Midbrain (tissue), 1 donor: ENCODE measurements at regions not wholly inside any gene's neighbourhood (a gene's known extent, or its start where the extent isn't known, plus 50 kb on each side); places are given as distances from the start of the nearest gene placed in this dataset.
A peak's percentile ranks its signal among the peaks of the same experiment; 100 is the strongest.

Source experiments
- DNase-seq: peaks from one replicate; lab custom pipeline; 2025; lab: John Stamatoyannopoulos, UW

GRCh38 chr3:115475178-115476041, 147.9 kb upstream of the GAP43 start:
- DNase-seq: no peak

DNA sequence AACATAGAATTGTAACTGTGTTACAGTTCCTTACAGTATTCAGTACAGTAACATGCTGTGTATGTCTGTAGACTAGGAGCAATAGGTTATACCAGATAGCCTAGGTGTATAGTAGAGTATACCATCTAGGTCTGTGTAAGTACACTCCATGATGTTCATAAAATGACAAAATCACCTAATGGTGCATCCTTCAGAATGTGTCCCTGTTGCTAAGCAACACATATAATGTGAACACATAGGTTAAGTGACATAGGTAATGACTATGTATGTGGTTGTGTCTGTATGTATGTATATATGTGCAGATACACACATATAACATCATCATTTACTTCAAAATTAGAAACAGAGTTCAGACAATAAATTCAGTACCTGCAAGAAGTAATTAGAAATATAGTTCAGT, 146.8 kb upstream of the GAP43 start:
- DNase-seq: no peak

DNA sequence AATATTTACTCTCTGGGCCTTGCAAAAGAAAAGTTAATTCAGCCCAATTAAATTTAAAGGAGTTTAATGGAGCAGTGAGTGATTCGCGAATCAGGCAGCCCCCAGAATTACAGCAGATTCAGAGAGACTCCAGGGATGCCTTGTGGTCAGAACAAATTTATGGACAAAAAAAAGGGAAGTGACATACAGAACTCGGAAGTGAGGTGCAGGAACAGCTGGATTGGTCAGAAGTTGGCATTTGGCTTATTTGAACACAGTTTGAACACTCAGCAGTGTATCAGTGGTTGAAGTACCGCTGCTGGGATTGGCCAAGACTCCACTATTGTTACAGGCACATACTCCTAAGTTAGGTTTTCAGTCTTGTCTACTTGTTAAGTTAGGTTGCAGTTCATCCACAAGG, 145.0 kb upstream of the GAP43 start:
- no peak for DNase-seq

DNA sequence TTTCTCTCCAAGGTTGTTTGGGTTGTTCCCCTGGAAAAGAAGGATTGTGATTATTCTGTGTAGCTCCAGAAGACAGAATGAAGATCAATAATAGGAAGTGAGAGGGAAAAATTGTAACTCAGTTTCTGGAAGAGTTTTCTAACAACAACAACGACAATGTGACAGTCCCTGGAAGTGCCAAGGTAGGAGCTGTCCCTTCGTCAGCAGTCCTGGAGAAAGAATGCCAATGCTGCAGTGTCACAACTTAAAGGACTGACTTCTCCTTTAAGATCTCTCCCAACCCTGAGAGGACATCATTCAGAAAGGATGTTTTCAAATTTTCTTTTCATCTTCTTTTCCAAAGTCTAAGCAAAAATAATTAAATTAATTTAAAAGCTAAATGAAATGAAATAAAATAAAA, 136.4 kb upstream of the GAP43 start:
- no peak for DNase-seq

DNA sequence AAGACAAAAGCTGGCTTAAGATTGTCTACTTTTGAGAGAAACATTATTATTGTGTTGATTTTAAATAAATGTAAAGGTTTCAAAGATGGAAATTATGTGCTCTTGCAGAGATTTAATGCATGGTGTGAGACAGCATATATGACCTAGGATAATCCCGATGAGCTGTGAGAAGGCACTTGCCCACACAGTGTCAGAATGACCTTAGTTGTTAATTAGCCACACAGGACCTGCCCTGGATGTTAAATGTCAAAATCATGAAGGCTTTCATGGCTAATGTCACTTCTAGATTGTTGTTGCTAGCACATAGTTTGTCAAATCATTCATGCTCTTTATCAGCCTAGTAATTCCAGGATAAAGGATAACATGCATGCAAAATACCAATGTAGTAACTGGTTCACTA, 135.3 kb upstream of the GAP43 start:
- no peak for DNase-seq

DNA sequence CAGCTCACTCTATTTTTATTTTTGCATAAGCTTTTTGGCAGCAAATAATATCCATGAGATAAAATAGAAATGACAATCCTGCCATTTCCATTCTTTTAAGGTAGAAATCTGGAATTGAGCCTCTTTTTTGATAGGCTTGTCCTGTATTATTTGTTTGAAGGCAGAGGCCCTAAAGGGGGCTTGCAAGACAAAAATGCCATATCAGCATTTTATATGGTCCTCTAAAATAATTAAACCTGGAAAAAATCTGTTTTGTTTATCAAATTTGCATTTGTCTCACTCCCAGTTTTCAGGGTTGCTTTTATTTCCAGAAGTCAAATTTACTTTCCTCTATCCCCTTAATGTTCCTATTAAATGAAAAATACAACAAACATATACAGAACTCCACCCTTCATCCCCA, 134.9 kb upstream of the GAP43 start:
- no peak for DNase-seq

DNA sequence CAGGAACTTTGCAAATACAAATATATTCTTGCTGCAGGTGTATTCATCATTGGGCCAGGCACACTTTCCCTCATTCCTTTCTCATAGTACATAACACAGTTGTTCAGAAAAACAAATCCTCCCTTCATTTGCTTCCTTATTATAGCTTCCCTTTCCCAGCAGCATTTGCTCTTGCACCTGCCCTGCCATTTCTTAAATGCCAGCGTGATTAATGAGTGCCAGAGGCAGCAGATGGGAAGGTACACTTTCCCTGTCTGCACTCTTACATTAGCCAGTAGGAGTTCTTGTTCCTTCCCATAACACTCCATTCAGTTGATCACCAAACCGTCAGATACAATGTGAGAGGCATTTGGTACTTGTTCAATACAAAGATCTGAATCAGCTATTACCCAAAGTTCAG, 128.5 kb upstream of the GAP43 start:
- no peak for DNase-seq

DNA sequence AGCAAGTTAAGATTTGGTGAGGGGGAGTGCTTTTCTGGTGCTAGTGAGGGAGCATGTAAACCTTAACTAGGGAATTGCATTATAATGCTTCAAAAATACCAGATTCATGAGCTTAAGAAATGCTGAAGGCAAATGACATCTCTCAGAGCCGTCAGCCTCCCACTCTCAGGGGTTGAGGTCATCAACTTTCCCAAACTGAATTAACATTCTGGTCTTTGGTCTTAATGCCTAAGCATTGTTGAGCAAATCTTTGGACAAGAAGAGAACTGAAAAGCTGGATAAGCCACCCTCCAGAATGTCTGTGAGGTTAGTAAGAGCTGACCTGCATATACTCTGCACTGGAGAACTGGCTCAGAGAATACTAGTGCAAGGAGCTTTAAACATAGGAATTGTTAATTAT, 124.9 kb upstream of the GAP43 start:
- no peak for DNase-seq

DNA sequence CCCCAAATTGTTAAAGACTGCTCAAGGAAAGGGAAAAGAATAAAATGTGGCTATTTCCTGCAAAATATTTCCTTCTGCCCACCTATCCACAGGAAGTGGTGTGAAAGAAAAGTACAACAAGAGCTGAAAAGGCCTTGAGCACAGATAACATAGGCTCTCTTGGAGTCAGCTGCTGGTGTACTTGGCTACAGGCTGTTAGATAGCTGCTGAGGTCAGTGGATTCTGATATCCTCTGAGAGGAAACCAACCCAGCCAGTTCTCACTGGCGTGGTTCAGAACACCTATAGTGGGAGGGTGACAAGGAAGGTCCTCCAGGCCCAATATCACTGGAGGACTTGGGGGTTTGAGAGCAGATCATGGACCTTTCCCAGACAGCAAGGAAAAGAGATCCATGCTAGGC, 124.4 kb upstream of the GAP43 start:
- no peak for DNase-seq

GRCh38 chr3:115499666-115500065, 123.6 kb upstream of the GAP43 start:
- no peak for DNase-seq

GRCh38 chr3:115500795-115501194, 122.5 kb upstream of the GAP43 start:
- no peak for DNase-seq

DNA sequence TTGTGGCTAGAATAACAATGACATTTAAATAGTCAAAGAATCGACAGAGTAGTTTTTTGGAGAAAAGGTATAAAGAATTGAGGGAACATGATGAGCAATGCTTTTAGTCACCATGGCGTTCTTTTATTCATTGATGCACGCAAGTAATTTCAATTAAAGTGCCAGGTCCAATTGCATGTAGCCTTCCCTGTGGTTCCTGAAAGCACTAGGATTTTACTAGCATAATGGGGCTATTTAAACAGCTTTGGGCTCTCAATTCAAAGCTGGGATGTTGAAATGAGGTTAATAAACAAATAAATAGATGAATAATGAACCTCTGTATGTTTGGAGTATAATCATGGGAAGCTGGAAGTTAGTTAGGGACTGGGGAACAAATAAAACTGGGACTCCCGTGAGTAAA, 121.2 kb upstream of the GAP43 start:
- DNase-seq: peak; percentile 10

- no peak for DNase-seq
These were observed 119.9 kb upstream of the GAP43 start for GRCh38 chr3:115503394-115503793.

GRCh38 chr3:115508562-115508961, 114.7 kb upstream of the GAP43 start:
- DNase-seq: no peak

GRCh38 chr3:115512565-115513415, 110.5 kb upstream of the GAP43 start:
- DNase-seq: peak; percentile 10

DNA sequence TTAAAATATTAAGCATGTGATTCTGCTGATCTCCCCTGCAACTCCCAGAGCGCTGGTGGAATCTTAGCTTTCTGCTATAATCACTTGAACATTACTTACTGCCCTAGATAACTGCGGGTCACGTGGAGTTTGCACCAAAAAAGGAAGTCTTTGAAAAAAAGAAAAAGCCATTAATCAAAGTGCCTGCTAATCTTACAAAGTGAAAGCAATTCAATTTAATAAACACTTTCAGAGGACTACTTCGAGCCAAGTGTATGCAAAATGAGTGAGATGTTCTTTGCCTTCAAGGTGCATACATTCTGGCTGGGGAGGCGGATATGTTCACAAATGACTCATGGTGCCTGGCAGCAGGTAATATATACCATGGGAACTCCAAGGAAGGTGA, 109.9 kb upstream of the GAP43 start:
- DNase-seq: no peak

DNA sequence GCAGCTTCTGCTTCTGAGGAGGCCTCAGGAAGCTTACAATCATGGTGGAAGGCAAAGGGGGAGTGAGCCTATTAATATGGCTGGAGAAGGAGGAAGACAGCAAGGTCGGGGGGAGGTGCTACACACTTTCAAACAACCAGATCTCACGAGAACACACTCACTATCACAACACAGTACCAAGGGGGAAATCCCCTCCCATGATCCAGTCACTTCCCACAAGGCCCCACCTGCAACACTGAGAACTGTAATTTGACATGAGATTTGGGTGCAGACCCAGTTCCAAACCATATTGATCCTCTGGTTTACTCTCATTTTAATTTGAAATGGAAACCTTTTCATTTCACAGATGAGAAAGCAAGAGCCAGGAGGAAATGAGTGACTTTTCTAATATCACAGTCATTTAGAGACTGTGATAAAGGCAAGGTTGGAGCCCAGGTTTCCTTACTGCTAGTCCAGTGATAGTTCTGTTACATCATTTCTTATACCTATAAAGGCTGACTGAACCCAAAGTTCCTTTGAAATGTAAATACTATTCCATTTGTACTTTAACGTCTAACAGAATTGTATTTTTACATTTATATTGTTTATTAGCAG, 105.8 kb upstream of the GAP43 start:
- DNase-seq: no peak

GRCh38 chr3:115518100-115518852, 105.0 kb upstream of the GAP43 start:
- DNase-seq: no peak

- no peak for DNase-seq
These were observed 103.1 kb upstream of the GAP43 start for GRCh38 chr3:115520241-115520640.

- no peak for DNase-seq
These were observed 102.6 kb upstream of the GAP43 start for GRCh38 chr3:115520651-115521245.

DNA sequence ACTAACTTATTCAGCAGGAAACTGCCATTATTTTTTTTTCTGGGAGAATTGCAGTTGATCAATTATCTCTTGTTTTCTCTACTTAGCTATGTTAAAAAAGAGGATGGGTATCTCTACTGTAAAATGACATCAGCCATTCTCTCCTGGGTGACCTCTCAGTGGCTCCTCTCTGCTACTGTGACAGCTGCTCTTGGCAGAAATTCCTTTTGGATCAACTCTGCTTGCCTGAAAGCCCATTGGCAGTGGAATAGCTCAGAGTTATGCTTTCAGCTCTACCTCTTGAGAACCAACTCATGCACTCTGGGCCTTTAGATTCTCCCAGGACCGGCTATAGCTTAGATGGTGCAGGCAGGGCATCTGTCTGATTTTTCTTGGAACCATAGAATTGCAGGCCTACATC, 99.9 kb upstream of the GAP43 start:
- no peak for DNase-seq

DNA sequence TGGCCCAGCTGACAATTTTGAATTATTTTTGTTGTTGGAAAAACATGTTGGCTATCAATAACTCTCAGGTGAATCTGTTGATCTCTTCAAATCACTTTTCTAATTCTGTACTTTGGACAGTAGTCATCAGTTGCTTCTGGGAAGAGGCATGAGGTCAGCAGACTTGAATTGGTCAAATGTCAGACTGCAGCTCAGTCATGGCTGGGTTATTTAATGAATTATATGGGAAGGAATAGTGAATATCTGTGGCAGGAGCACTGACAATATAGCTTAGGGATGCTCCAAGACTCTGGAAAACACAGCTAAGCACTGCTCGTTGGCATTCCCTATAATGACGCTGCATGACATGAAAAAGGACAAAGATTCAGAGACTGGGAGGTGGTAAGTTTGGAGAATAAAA, 98.8 kb upstream of the GAP43 start:
- DNase-seq: no peak
